ENCODE measurements at regions not wholly inside any gene's neighbourhood (a gene's known extent, or its start where the extent isn't known, plus 50 kb on each side); places are given as distances from the start of the nearest gene placed in this dataset.

- CTCF ChIA-PET, result no interaction called here
- DNase-seq (ENCODE audit: low read depth, low spot score) (no peak), ATAC-seq (no peak)
- POLR2A ChIA-PET, result no interaction called here
- intact Hi-C loops (cut with micrococcal nuclease; ENCODE audit: unreplicated experiment), result no loop called here
- TF ChIP-seq POLR2AphosphoS5 (IDR thresholded peaks at IDR 0.05; ENCODE audit: low read depth, low read length) (no peak), TCF7L2 (IDR thresholded peaks at IDR 0.05; ENCODE audit: low read depth, low read length) (no peak), SIN3A (IDR thresholded peaks at IDR 0.05; ENCODE audit: borderline replicate concordance, insufficient read depth, low read depth, low read length) (no peak), CTCF (IDR thresholded peaks at IDR 0.05) (no peak), REST (IDR thresholded peaks at IDR 0.05; ENCODE audit: insufficient read depth in 1 of 2, low read depth in 2 of 2, low read length in 1 of 2) (no peak)
- Histone ChIP-seq H3K36me3 (ENCODE audit: control insufficient read depth, insufficient read depth, low read length) (no peaks in the 10 kb centered on the region), H3K27ac (ENCODE audit: low read length) (no peak overlapping the region), H3K27me3 (ENCODE audit: control insufficient read depth, insufficient read depth, low read length) (no peaks in the 10 kb centered on the region), H3K4me1 (ENCODE audit: control insufficient read depth, insufficient read depth, low read length) (no peaks in the 10 kb centered on the region), H3K4me3 (ENCODE audit: low read depth in 2 of 2, low read length in 2 of 2) (no peak overlapping the region), H3K9me3 (ENCODE audit: control insufficient read depth, insufficient read depth, low read depth, low read length) (no peaks in the 10 kb centered on the region)
- no TSS peak for BruUV-seq (replicated peaks)
- in situ Hi-C loops (cut with HindIII; ENCODE audit: low pct_unique_long_range_greater_than_20kb, low sequenced_read_pairs), result no loop called here
Measured at GRCh38 chr4:33878710-33879109, 2365.6 kb downstream of the ARAP2 start.

DNA sequence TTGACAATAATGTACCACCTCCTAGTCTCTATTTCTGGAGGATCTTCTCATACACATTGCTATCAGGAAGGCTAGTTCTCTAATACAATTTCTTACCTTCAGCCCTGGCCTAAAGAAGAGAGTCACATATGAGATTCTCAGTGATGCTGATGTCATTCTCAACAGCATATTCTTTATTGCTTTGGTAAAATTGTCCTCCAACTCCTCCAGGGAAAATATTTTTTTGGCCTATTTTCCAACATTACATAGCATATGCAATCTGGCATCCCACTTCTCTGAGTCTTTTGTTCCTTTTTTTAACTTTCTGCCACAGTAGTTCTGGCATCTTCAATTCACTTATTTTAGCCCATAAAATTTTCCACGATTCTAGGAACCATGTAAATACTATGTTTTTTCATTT is 2363.1 kb downstream of the ARAP2 start:
- ChIA-PET CTCF (no interaction called here), POLR2A (no interaction called here)
- intact Hi-C loops (cut with micrococcal nuclease; ENCODE audit: unreplicated experiment) (no loop called here), in situ Hi-C loops (cut with HindIII; ENCODE audit: low pct_unique_long_range_greater_than_20kb, low sequenced_read_pairs) (no loop called here)
- Histone ChIP-seq H3K9me3 (ENCODE audit: control insufficient read depth, insufficient read depth, low read depth, low read length) (no peaks in the 10 kb centered on the region), H3K4me3 (ENCODE audit: low read depth in 2 of 2, low read length in 2 of 2) (no peak overlapping the region), H3K4me1 (ENCODE audit: control insufficient read depth, insufficient read depth, low read length) (no peaks in the 10 kb centered on the region), H3K27me3 (ENCODE audit: control insufficient read depth, insufficient read depth, low read length) (no peaks in the 10 kb centered on the region), H3K27ac (ENCODE audit: low read length) (no peak overlapping the region), H3K36me3 (ENCODE audit: control insufficient read depth, insufficient read depth, low read length) (no peaks in the 10 kb centered on the region)
- DNase-seq (ENCODE audit: low read depth, low spot score), result no peak
- TF ChIP-seq CTCF (IDR thresholded peaks at IDR 0.05) (no peak), REST (IDR thresholded peaks at IDR 0.05; ENCODE audit: insufficient read depth in 1 of 2, low read depth in 2 of 2, low read length in 1 of 2) (no peak)
- BruUV-seq (replicated peaks), result no TSS peak
- no peak for ATAC-seq

Measured in Panc1 (cell line).